GM18502 (cell line): ENCODE measurements at regions not wholly inside any gene's neighbourhood (a gene's known extent, or its start where the extent isn't known, plus 50 kb on each side); places are given as distances from the start of the nearest gene placed in this dataset.
A peak's percentile ranks its signal among the peaks of the same experiment; 100 is the strongest.
"Not testable (repeated sequence)": the region's sequence is repeated elsewhere in the genome, so short reads cannot be mapped to it uniquely, and the experiment has no call there.

ENCODE experiments used
- ATAC-seq: cut with Tn5 transposase; IDR thresholded peaks from one replicate; pipeline ENCODE4 v1.9.1; 2021; ENCODE audit warnings: mild to moderate bottlenecking; ENCODE audit not compliant: unreplicated experiment, poor library complexity

GRCh38 chrX:38937400-38937799, 136.1 kb downstream of the MID1IP1 start:
- no peak for ATAC-seq

- ATAC-seq = no peak
Measured at GRCh38 chrX:38937926-38938325, 136.7 kb downstream of the MID1IP1 start.

DNA sequence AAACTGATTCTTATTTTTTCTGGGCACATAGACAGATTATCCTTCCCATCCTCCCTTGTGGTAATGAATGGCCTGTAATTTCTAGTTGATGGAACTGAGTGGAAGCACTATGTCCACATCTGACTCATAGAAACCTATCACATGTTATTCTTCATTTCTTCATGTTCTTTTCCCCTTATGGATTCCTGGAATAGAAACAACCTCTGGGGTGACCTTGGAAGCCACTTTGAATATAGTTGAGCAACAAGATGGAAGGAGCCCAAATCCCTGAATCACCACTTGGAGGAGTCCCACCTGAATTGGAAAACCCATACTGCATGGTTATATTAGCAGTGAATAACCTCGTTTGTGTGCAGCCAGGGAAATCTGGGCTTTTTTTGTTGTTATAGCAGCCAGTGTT, 137.8 kb downstream of the MID1IP1 start:
- ATAC-seq = no peak

GRCh38 chrX:38940547-38940946, 139.3 kb downstream of the MID1IP1 start:
- ATAC-seq = no peak

- ATAC-seq = no peak
Measured at GRCh38 chrX:38941675-38942074, 140.4 kb downstream of the MID1IP1 start.

- ATAC-seq = no peak
Measured at GRCh38 chrX:38943120-38943519, 141.9 kb downstream of the MID1IP1 start.

DNA sequence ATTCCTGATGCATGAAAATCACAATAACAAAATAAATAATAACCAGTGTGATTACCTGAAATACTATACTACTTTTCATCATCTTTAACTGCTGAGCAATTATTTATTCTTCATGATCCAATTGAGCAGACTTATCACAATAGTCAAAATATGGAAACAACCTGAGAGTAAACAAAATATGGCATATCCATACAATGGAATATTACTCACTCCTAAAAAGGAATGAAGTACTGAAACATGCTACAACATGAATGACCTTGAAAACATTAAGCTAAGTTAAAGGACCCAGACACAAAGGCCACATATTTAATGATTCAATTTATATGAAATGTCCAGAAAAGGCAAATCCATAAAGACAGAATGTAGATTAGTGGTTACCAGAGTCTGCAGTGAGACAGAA, 146.8 kb downstream of the MID1IP1 start:
- ATAC-seq = no peak

- no peak for ATAC-seq
Measured at GRCh38 chrX:38954520-38954919, 153.3 kb downstream of the MID1IP1 start.

GRCh38 chrX:38959736-38960135, 158.5 kb downstream of the MID1IP1 start:
- no peak for ATAC-seq

- ATAC-seq = no peak
Measured at GRCh38 chrX:38960137-38960536, 158.9 kb downstream of the MID1IP1 start.

- ATAC-seq = no peak
Measured at GRCh38 chrX:38961936-38962335, 160.7 kb downstream of the MID1IP1 start.

GRCh38 chrX:38963244-38963643, 162.0 kb downstream of the MID1IP1 start:
- ATAC-seq = not testable (repeated sequence)

DNA sequence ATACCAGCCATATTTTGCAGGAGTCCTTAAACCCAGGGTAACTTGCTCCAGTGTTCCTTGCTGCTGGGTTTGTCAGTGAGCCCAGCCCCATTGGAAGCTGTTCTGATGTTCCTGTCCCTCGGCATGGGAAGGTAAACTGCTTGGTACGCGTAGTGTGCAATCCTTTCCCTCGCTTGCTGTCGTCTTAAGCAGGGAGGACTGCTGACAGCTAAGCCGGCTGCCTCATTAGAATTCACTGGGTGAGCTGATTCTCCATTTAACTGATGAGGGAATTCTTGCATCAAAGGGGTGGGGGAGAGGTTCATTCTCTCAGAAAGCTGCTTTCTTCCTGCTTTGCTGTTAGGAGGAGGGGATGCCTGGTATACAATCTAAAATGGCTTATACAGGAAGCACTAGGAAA, 164.6 kb downstream of the MID1IP1 start:
- ATAC-seq = no peak

GRCh38 chrX:38968344-38969216, 167.3 kb downstream of the MID1IP1 start:
- ATAC-seq = no peak

GRCh38 chrX:38970074-38970473, 168.8 kb downstream of the MID1IP1 start:
- ATAC-seq = peak; percentile 45

GRCh38 chrX:38970845-38971244, 169.6 kb downstream of the MID1IP1 start:
- ATAC-seq = no peak

- ATAC-seq = no peak
Measured at GRCh38 chrX:38973322-38973721, 172.1 kb downstream of the MID1IP1 start.

GRCh38 chrX:38974542-38974941, 173.3 kb downstream of the MID1IP1 start:
- ATAC-seq = no peak

- no peak for ATAC-seq
Measured at GRCh38 chrX:38975368-38975942, 174.2 kb downstream of the MID1IP1 start.

GRCh38 chrX:38982370-38982769, 181.1 kb downstream of the MID1IP1 start:
- ATAC-seq = no peak

DNA sequence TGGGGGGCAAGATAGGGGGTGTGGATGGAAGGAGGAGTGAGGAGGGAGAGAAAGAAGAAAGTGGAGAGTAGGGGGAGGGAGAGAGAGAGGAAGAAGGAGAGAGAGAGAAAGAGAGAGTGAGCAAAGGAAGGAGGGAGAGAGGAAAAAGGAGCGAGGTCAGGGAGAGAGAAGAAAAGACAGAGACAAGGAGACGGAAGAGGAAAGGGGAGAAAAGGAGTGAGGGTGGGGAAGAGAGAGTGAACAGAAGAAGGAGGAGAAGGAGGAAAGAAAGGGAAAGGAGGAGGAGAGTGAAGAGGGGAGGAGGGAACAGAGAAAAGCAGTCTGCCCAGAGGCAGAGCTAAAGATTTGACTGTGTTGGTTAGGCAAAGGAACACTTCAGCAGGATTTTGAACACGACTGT, 181.6 kb downstream of the MID1IP1 start:
- ATAC-seq = no peak

DNA sequence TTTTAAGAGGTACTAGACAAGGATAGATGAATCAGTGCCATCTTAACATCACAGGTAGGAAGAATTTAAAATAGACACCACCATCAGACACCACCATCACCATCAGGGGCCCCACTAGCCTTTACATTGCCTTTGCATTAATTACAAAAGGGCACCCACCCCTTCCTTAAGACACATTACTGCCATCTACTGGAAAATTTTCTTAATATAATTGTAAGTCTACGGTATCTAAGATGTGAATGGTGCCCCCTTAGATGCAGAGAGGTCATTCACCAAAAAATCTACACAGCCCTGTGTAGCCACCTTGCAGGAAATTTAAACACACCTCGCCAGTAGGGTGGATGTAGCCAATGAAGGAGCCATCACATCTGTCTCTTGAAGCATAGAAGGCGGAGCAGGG, 184.1 kb downstream of the MID1IP1 start:
- no peak for ATAC-seq
